ENCODE measurements at regions not wholly inside any gene's neighbourhood (a gene's known extent, or its start where the extent isn't known, plus 50 kb on each side); places are given as distances from the start of the nearest gene placed in this dataset.

DNA sequence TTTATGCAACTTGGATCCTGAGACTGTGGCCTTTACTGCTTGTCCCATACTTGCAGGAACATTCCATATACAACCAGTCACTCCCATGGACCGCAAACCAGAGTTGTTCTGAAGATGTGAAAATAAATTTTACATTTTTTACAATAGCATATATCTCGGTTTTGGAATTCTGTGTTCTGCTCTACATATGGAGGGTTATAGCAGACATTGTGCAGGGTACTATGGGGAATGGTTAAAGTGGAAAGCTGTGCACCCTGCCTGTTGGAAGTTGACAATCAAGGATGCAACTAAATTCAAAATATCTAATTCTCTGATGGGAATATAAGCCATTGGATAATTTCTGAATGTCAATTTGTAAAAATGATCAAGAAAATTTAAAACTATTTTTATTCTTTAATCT, 603.3 kb downstream of the RAB28 start:
- H2AK5ac ChIP-seq (ENCODE audit: low read depth, low read length) = no peak overlapping the region
- no peak overlapping the region for H3K27ac ChIP-seq (ENCODE audit: insufficient read depth, low read length)
- no peak overlapping the region for H3K14ac ChIP-seq (replicated peaks; ENCODE audit: low read depth, low read length)
- H3K4me3 ChIP-seq (ENCODE audit: insufficient read depth, low read depth, low read length) = no peak overlapping the region
- H3K27me3 ChIP-seq (ENCODE audit: control insufficient read depth, insufficient read depth, low read length) = no peaks in the 10 kb centered on the region
- intact Hi-C loops (cut with micrococcal nuclease) (no loop called here), in situ Hi-C loops (cut with MboI; ENCODE audit: low sequenced_read_pairs) (no loop called here), dilution Hi-C loops (cut with HindIII; ENCODE audit: low sequenced_read_pairs, unreplicated experiment) (no loop called here)
- no peaks in the 10 kb centered on the region for H3K79me1 ChIP-seq (ENCODE audit: low read depth in 1 of 2, low read length in 2 of 2)
- no peak for DNase-seq
- no peak overlapping the region for H3K18ac ChIP-seq (ENCODE audit: low read depth, low read length)
- no peak overlapping the region for H3K4ac ChIP-seq (ENCODE audit: low read depth, low read length)
- TF ChIP-seq RFX5 (IDR thresholded peaks at IDR 0.05; ENCODE audit: low read depth, low read length) (no peak), BHLHE40 (IDR thresholded peaks at IDR 0.05; ENCODE audit: low read depth, low read length) (no peak), POLR2A (IDR thresholded peaks at IDR 0.05; ENCODE audit: low read depth, low read length) (no peak), FOS (IDR thresholded peaks at IDR 0.05; ENCODE audit: low read depth, low read length) (no peak), RAD21 (IDR thresholded peaks at IDR 0.05; ENCODE audit: low read length) (no peak), SMC3 (IDR thresholded peaks at IDR 0.05; ENCODE audit: low read depth, low read length) (no peak), MXI1 (IDR thresholded peaks at IDR 0.05; ENCODE audit: borderline replicate concordance, low read depth, low read length) (no peak), MAFK (IDR thresholded peaks at IDR 0.05; ENCODE audit: low read depth, low read length) (no peak), NFE2L2 (IDR thresholded peaks at IDR 0.05; ENCODE audit: low read depth, low read length) (no peak), RCOR1 (IDR thresholded peaks at IDR 0.05; ENCODE audit: insufficient replicate concordance, low read length) (no peak), CHD1 (IDR thresholded peaks at IDR 0.05; ENCODE audit: low read depth, low read length) (no peak), CEBPB (IDR thresholded peaks at IDR 0.05; ENCODE audit: low read depth, low read length) (no peak), MAZ (IDR thresholded peaks at IDR 0.05; ENCODE audit: borderline replicate concordance, low read depth, low read length) (no peak)
- TF ChIP-seq, protein P1, sequence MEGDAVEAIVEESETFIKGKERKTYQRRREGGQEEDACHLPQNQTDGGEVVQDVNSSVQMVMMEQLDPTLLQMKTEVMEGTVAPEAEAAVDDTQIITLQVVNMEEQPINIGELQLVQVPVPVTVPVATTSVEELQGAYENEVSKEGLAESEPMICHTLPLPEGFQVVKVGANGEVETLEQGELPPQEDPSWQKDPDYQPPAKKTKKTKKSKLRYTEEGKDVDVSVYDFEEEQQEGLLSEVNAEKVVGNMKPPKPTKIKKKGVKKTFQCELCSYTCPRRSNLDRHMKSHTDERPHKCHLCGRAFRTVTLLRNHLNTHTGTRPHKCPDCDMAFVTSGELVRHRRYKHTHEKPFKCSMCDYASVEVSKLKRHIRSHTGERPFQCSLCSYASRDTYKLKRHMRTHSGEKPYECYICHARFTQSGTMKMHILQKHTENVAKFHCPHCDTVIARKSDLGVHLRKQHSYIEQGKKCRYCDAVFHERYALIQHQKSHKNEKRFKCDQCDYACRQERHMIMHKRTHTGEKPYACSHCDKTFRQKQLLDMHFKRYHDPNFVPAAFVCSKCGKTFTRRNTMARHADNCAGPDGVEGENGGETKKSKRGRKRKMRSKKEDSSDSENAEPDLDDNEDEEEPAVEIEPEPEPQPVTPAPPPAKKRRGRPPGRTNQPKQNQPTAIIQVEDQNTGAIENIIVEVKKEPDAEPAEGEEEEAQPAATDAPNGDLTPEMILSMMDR (conservative IDR thresholded peaks at IDR 0.05; ENCODE audit: low read depth, low read length) = no peak
- TF ChIP-seq, protein P2, sequence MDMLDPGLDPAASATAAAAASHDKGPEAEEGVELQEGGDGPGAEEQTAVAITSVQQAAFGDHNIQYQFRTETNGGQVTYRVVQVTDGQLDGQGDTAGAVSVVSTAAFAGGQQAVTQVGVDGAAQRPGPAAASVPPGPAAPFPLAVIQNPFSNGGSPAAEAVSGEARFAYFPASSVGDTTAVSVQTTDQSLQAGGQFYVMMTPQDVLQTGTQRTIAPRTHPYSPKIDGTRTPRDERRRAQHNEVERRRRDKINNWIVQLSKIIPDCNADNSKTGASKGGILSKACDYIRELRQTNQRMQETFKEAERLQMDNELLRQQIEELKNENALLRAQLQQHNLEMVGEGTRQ (IDR thresholded peaks at IDR 0.05; ENCODE audit: low read depth, low read length) = no peak
- TF ChIP-seq, protein P3, sequence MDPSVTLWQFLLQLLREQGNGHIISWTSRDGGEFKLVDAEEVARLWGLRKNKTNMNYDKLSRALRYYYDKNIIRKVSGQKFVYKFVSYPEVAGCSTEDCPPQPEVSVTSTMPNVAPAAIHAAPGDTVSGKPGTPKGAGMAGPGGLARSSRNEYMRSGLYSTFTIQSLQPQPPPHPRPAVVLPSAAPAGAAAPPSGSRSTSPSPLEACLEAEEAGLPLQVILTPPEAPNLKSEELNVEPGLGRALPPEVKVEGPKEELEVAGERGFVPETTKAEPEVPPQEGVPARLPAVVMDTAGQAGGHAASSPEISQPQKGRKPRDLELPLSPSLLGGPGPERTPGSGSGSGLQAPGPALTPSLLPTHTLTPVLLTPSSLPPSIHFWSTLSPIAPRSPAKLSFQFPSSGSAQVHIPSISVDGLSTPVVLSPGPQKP (IDR thresholded peaks at IDR 0.05; ENCODE audit: borderline replicate concordance, low read depth, low read length) = no peak
- no peaks in the 10 kb centered on the region for H3K36me3 ChIP-seq (ENCODE audit: control insufficient read depth, insufficient read depth, low read length)
- ChIA-PET POLR2A (ENCODE audit: unreplicated experiment) (no interaction called here), CTCF (no interaction called here)
- no peak overlapping the region for H4K5ac ChIP-seq (ENCODE audit: low read depth, low read length)
- no peak overlapping the region for H2BK5ac ChIP-seq (ENCODE audit: low read depth, low read length, poor library complexity, severe bottlenecking)
- no peak overlapping the region for H2BK20ac ChIP-seq (ENCODE audit: low read depth, low read length)
- H4K20me1 ChIP-seq (ENCODE audit: insufficient read depth, low read length) = no peaks in the 10 kb centered on the region
- no peak overlapping the region for H3K23ac ChIP-seq (ENCODE audit: low read depth, low read length)
- H4K8ac ChIP-seq (ENCODE audit: low read depth in 2 of 2, low read length in 2 of 2) = no peak overlapping the region
- no peak overlapping the region for H2AFZ ChIP-seq (replicated peaks; ENCODE audit: low read length, poor library complexity)
- H3K9ac ChIP-seq (ENCODE audit: low read depth, low read length) = no peak overlapping the region
- no peak overlapping the region for H3K56ac ChIP-seq (ENCODE audit: extremely low read depth, insufficient read depth, low read length)
- H2AK9ac ChIP-seq (replicated peaks; ENCODE audit: low read depth, low read length, poor library complexity) = no peak overlapping the region
- no TSS peak for BruUV-seq (replicated peaks)
- no peaks in the 10 kb centered on the region for H3K4me1 ChIP-seq (ENCODE audit: control insufficient read depth, insufficient read depth, low read length)
- H4K91ac ChIP-seq (ENCODE audit: insufficient read depth, low read depth, low read length) = no peak overlapping the region
- H3K9me3 ChIP-seq (ENCODE audit: control insufficient read depth, insufficient read depth, low read length) = peaks cover 12% of the 10 kb centered on the region
- no peaks in the 10 kb centered on the region for H3K9me1 ChIP-seq (ENCODE audit: insufficient read depth, low read length)
- no peak for ATAC-seq (ENCODE audit: low read depth)
- WGBS, 2 experiments (ENCODE audit: extremely low coverage in 2 of 2, insufficient read length in 1 of 2) = no CpG with 5 or more reads among the region's 2 CpGs
- H2BK15ac ChIP-seq (ENCODE audit: low read depth, low read length) = no peak overlapping the region
- H2BK120ac ChIP-seq (ENCODE audit: low read depth, low read length) = no peak overlapping the region
- H3K4me2 ChIP-seq (ENCODE audit: low read depth, low read length) = no peak overlapping the region
